ENCODE measurements at regions not wholly inside any gene's neighbourhood (a gene's known extent, or its start where the extent isn't known, plus 50 kb on each side); places are given as distances from the start of the nearest gene placed in this dataset.
"Not testable (repeated sequence)": the region's sequence is repeated elsewhere in the genome, so short reads cannot be mapped to it uniquely, and the experiment has no call there.

GRCh38 chr15:98330692-98331435 is 317.5 kb upstream of the IGF1R start:
- no peak for DNase-seq

DNA sequence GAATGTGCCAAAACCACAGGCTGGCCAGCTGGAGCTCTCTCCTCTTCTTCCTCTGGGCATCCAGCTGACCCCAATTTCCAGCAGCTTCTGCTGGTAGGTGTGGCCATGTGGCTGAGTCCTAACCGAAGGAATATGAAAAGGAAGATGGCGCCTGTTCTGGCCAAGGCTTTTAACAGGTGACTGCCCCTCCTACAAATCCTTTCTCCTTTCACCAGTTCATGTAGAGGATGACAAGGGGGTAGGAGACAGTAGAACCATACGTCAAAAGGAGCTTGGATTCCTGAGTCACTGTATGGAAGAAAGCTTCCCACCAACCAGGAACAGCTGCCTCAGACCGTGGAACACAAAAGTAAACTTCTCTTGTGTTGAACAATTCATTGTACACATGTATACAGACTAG is 316.7 kb upstream of the IGF1R start:
- no peak for DNase-seq

GRCh38 chr15:98333251-98333650 is 315.1 kb upstream of the IGF1R start:
- DNase-seq, result no peak

DNA sequence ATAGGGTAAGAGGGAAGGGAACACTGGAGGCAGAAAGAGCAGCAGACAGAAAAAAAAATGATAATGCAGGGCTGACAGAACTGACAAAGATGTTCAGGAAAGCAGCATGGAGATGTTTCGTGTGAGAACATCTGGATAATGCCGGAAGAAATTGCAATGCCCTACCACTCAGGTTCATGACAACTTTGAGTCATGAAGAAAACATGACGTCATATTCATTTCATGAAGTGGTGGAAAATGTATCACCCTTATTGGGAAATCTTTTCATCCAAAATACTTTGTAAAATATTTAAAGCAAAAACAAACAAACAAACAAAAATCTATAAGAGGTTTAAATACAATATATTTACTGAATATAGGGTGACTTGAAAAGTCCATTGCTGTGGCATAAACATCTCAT is 305.4 kb upstream of the IGF1R start:
- no peak for DNase-seq

- no peak for DNase-seq
Observed at GRCh38 chr15:98344591-98344990, 303.7 kb upstream of the IGF1R start.

GRCh38 chr15:98347001-98347400 is 301.3 kb upstream of the IGF1R start:
- no peak for DNase-seq

GRCh38 chr15:98347866-98348265 is 300.5 kb upstream of the IGF1R start:
- DNase-seq, result no peak

DNA sequence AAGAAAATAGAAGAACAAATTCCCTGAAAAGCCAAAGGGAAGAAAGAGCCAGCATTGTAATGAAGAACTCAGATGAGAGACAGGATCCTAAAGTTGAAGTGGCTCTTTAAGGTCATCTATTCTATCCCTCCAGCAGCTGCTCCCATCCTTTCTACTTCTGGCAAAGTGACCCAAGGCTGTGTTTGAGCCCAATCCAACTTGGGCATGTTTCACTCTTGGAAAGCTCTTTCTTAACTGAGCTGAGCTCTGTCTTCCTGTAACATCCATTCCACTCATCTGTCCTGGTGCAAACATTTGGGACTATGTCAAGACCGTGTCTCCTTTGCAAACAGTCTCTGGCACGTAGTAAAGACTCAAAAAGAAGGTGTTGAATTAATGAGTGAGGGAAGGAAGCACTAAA is 298.1 kb upstream of the IGF1R start:
- no peak for DNase-seq

DNA sequence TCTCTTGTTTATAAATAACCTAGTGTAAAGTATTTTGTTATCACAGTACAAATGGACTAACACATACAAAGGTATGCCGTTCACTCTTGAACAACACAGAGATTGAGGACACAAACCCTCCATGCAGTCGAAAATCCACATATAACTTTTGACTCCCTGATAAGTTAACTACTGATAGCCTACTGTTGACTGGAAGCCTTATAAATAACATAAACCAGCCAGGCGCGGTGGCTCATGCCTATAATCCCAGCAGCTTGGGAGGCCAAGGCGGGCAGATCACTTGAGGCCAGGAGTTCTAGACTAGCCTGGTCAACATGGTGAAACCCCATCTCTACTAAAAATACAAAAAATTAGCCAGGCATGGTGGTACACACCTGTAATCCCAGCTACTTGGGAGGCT is 290.1 kb upstream of the IGF1R start:
- not testable (repeated sequence) for DNase-seq

DNA sequence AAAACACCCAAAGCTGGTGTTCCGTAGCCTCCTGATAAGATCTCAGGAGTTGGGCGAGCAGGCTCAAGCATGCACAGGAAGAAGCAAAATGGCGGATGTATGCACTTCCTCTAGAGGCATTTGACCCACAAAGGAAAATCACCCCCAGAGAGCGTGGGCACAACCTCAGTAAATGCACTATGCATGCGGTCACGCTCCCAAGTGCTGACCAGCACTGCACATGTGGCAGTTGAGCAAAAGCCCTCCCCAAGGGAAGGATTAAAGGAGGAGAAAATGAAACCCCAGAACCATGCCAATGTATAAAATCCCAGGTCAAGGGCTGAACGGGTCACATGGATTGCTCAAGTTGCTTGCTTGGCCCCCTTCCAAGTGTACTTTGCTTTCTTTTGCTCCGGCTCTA is 289.4 kb upstream of the IGF1R start:
- DNase-seq, result no peak

DNA sequence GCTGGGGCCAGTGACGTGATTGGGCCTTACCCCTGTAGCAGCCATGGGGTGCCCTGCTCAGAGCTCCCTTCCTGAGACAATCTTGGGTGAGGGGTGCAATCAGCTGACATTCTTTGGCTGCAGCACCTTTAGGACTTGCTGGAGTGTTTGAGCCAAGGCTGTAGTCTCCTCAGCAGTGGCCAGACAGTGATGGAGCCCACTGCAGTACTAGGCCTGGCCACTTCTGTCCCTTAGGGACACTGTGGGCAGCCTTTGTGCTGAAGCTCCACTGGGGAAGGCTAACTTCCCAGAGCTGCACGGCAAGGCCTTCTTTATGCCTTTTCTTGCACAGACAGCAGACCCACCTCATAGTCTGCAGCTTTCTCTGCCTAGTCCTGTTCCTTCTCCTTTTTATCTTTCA is 284.9 kb upstream of the IGF1R start:
- no peak for DNase-seq

DNA sequence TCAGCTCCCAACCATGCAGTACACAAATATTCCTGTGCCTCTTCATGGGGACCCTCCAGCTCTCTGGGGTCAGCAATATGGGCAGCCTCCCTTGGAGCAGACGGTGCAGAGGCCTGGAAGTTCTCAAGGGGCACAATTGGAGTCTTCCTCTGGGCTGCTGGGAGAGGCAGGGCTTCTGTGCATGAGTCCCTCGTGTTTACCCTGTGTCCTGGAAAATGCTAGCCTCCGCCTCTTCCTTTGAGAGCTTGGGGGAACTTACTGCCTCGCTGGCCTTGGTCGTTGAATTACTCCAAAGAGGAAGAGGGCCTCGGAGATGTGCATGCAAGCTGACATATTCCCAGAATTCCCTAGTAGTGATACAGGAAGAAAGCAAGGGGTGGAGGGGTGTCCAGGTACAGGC is 284.4 kb upstream of the IGF1R start:
- no peak for DNase-seq

GRCh38 chr15:98369081-98369716 is 279.1 kb upstream of the IGF1R start:
- DNase-seq, result no peak

DNA sequence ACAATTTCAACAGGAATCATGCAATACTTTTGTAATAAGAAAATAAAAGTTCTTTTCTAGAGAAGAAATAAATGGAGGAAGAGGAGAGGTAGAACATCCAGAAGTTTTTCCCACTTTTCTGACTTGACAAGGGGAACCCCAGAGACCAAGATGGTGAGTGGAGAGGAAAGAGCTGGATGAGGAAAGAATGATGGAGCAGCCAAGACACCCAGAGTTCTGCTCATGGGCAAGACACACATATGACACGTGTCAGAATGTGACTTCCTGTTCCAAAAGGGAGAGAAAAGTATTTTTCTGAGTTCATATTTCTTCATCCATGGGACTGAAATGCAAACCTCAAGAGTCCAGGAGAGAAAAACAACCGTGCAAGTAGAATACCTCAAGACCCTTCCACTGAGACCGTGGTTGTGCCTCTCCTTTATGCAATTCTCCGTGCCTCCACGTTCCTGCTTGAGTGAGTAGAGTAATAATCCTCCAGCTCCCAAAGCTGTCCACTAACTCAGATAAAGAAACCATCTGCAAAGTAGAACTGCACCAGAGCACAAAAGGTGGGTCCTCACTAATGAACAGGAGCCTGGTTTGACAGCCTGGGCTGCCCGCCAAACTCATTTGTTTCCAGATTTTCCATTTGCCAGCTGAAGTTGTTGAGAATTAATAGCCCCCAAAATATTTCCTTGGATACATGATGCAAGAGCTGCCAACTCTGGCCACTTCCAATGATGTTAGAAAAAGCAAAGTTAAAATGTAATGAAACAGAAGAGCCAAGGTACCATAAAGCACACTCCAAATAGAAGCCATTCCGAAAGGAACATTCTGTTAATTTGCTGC is 272.6 kb upstream of the IGF1R start:
- DNase-seq, result no peak

GRCh38 chr15:98380721-98381120 is 267.6 kb upstream of the IGF1R start:
- no peak for DNase-seq

DNA sequence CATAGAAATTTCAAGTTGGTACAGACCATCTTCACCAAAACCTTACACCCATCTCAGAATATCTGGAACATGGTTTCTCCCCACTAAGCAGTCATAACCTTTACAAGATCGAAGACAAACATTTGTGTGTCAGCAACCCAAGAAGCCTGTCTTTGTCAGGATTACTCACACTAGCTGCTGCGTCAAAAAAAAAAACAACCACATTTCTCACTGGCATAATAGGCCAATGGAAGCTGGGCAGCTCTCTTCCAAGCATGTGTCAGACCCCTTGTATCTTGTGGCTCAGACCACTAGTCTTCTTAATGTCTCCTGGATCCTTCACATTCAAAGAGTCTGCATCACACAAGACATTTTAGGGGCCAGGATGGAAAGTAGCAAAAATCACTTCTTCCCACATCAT is 266.9 kb upstream of the IGF1R start:
- no peak for DNase-seq

GRCh38 chr15:98382139-98382538 is 266.2 kb upstream of the IGF1R start:
- DNase-seq, result no peak

DNA sequence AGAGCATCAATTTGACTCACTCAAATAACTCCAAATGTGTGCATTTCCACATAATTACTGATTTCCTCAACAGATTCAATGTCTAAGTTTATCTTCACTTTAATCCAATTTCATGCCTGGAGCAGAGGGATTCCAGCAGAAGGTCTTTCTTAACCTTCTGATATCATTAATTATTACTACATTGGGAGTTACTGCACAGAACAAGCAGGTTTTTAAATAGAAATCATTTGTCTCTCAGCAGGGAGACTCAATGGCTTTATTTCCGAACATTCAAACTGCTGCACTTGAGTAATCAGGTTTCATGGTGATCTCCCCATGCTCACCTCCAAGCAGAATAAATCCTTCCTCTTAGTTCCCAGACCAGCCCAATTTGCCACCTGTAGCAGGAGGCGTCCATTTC is 264.8 kb upstream of the IGF1R start:
- DNase-seq, result no peak

DNA sequence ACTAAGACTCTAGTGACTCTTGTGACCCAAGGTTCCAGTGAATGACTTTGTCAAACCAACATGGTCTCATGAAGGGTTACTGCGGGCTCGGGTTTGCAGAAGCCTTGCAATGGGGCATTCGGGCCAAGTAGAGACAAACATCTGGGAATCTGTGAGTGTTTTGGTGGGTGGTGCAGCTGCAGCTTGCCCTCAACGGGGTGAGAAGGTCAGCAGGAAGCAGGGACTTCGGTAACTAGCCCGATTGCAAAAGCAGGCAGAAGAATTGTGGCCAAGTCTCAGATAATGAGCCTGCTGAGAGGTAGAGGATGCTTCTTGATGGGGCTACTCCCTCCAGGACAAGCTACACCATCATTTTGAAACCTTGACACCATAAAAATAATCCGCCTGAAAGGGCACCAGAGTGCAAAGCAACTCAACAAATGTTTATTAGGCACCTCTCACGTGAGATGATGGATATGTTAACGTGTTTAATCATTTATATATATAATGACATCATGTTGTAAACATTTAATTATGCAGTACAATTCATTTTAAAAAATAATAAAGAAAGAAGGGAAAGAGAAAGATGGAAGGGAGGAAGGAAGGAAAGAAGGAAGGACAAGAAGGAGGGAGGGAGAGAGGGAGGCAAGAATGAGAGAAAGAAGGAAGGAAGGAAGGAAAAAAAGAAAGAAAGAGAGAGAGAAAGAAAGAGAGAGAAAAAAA is 263.9 kb upstream of the IGF1R start:
- no peak for DNase-seq

DNA sequence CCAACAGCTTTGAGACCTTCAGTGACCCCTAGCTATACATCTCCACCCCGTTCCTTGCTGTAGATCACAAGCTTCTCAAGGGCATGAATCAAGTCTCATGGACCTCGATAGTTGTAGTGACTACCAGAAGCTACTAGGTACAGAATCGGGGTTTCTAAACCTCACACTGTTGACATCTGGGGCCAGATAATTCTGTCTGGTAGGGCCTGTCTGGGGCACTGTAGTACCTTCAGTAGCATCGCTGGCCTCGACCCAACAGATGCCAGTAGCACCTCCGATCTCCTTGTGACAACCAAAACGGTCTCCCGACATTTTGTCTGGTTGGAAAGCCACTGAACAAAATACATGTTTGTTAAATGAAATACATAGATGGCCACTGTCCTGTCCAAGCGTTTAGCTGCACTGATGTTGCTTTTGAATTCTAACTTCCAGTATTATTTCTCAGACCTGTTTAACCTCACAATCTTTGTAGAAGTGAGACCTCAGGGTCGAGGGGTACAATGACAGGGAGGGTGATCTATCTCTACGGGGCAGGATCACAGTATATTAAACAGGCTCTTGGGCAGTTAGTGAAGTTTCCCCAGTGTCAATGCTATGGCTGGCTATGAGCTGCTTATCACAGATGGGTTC is 262.5 kb upstream of the IGF1R start:
- no peak for DNase-seq

DNA sequence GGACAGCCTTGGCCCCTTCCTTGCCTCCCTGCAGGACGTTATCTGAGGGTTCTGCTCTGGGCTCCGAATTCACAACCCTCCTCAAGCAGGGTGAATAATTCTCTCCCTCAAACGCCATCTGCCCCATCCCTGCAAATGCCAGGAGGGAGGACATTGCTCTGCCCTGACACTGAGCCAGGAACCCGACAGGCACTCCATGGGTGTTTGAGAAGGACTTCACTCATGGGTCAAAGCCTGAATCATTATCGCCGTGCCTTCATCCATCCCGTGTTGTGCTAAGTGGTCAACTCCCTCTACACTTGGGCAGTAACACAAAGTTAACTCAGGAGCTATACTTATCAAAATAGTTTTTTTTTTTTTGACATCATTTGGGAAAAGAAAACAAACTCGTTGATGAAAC is 261.8 kb upstream of the IGF1R start:
- no peak for DNase-seq

- DNase-seq, result no peak
Observed at GRCh38 chr15:98387866-98388265, 260.5 kb upstream of the IGF1R start.

All from right kidney (tissue), 1 donor.